BE2C (cell line): ENCODE measurements at regions not wholly inside any gene's neighbourhood (a gene's known extent, or its start where the extent isn't known, plus 50 kb on each side); places are given as distances from the start of the nearest gene placed in this dataset.

Source experiments
- DNase-seq: peaks from one replicate; pipeline ENCODE4 v3.0.0-alpha.2; 2020
- H3K27me3 ChIP-seq: fragments of 250-450 bp; sonication (Bioruptor Pico); 2 replicates; pipeline ENCODE4 v1.5.1; 2020; ENCODE audit warnings: mild to moderate bottlenecking
- H3K36me3 ChIP-seq: fragments of 250-450 bp; sonication (Bioruptor Pico); 2 replicates; pipeline ENCODE4 v1.5.1; 2020; ENCODE audit warnings: mild to moderate bottlenecking
- H3K4me1 ChIP-seq: fragments of 250-450 bp; sonication (Bioruptor Pico); 2 replicates; pipeline ENCODE4 v1.5.1; 2020
- H3K4me3 ChIP-seq: 2 replicates; pipeline ENCODE4 v1.5.1; 2011; ENCODE audit warnings: low read depth, low read length
- H3K9me3 ChIP-seq: fragments of 250-450 bp; sonication (Bioruptor Pico); 2 replicates; pipeline ENCODE4 v1.5.1; 2020
- CTCF ChIP-seq: IDR thresholded peaks from 2 replicates; pipeline ENCODE4 v1.5.1; 2012; ENCODE audit warnings: mild to moderate bottlenecking, low read depth, low read length

GRCh38 chr3:59284926-59285325 lies 235.1 kb upstream of the CFAP20DC start:
- peaks cover 7% of the 10 kb centered on the region; the same call in 1 of the 2 replicates for H3K27me3 ChIP-seq
- no peak for TF ChIP-seq CTCF
- H3K9me3 ChIP-seq = no peaks in the 10 kb centered on the region
- H3K36me3 ChIP-seq = no peaks in the 10 kb centered on the region
- no peak for DNase-seq
- H3K4me1 ChIP-seq = no peaks in the 10 kb centered on the region
- no peak overlapping the region for H3K4me3 ChIP-seq

GRCh38 chr3:59280113-59280512 lies 230.3 kb upstream of the CFAP20DC start:
- Histone ChIP-seq H3K9me3 (no peaks in the 10 kb centered on the region), H3K27me3 (peaks cover 4% of the 10 kb centered on the region; the same call in 1 of the 2 replicates), H3K4me1 (no peaks in the 10 kb centered on the region), H3K4me3 (no peak overlapping the region), H3K36me3 (no peaks in the 10 kb centered on the region)
- no peak for TF ChIP-seq CTCF
- no peak for DNase-seq

DNA sequence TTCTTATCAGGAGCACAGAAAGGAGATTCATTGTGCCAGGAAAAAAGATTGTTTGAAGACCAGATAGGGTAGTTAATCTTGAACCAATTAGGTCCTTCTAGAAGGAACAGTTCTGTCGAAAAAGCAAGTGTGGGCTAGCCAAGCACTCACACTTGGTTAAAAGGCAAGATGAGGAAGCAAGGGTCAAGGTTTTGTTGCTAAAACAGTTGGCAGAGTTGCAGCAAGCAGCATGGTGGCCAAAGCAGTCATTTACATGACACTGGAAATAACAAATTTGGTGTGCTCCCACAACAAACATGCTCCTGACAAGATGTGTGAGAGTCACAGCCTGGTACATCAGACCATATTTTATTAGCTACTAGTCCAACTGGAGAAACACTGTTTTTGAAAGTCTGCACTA lies 228.0 kb upstream of the CFAP20DC start:
- H3K4me3 ChIP-seq = no peak overlapping the region
- H3K36me3 ChIP-seq = no peaks in the 10 kb centered on the region
- H3K9me3 ChIP-seq = no peaks in the 10 kb centered on the region
- no peak for TF ChIP-seq CTCF
- H3K27me3 ChIP-seq = no peaks in the 10 kb centered on the region
- DNase-seq = no peak
- H3K4me1 ChIP-seq = no peaks in the 10 kb centered on the region

GRCh38 chr3:59277201-59277600 lies 227.4 kb upstream of the CFAP20DC start:
- Histone ChIP-seq H3K36me3 (no peaks in the 10 kb centered on the region), H3K4me1 (no peaks in the 10 kb centered on the region), H3K27me3 (no peaks in the 10 kb centered on the region), H3K9me3 (no peaks in the 10 kb centered on the region), H3K4me3 (no peak overlapping the region)
- no peak for TF ChIP-seq CTCF
- no peak for DNase-seq

GRCh38 chr3:59273976-59274375 lies 224.2 kb upstream of the CFAP20DC start:
- H3K4me1 ChIP-seq = no peaks in the 10 kb centered on the region
- DNase-seq = no peak
- no peaks in the 10 kb centered on the region for H3K9me3 ChIP-seq
- H3K36me3 ChIP-seq = no peaks in the 10 kb centered on the region
- no peaks in the 10 kb centered on the region for H3K27me3 ChIP-seq
- no peak for TF ChIP-seq CTCF
- H3K4me3 ChIP-seq = no peak overlapping the region

GRCh38 chr3:59271971-59272370 lies 222.1 kb upstream of the CFAP20DC start:
- no peak for TF ChIP-seq CTCF
- Histone ChIP-seq H3K4me3 (no peak overlapping the region), H3K4me1 (no peaks in the 10 kb centered on the region), H3K36me3 (no peaks in the 10 kb centered on the region), H3K27me3 (no peaks in the 10 kb centered on the region), H3K9me3 (no peaks in the 10 kb centered on the region)
- DNase-seq = no peak
